Lung (tissue), 11 donors: ENCODE measurements at regions not wholly inside any gene's neighbourhood (a gene's known extent, or its start where the extent isn't known, plus 50 kb on each side); places are given as distances from the start of the nearest gene placed in this dataset.

Experiments used
- ATAC-seq: fragments of 200-7000 bp; cut with Tn5 transposase; one replicate; pipeline ENCODE4 v1.9.1; 2020; ENCODE audit warnings: moderate number of reproducible peaks; ENCODE audit not compliant: insufficient read depth, low FRiP score
- DNase-seq, 3 donors: peaks; one replicate each; pipeline ENCODE4 v3.0.0-alpha.2; 2013 to 2017
- H3K27ac ChIP-seq, 2 donors: one replicate each; pipeline ENCODE4 v1.5.1; 2013; ENCODE audit warnings: mild to moderate bottlenecking in 2 of 2, moderate library complexity in 2 of 2, control low read depth in 1 of 2, inconsistent platforms in 1 of 2, low read depth in 1 of 2, low read length in 1 of 2
- H3K27me3 ChIP-seq, 3 donors: one replicate each; pipeline ENCODE4 v1.5.1; 2013; ENCODE audit warnings: low read length in 2 of 3; ENCODE audit not compliant: control insufficient read depth in 3 of 3, insufficient read depth in 3 of 3
- H3K36me3 ChIP-seq, 4 donors: one replicate each; pipeline ENCODE4 v1.5.1; 2013; ENCODE audit warnings: low read length in 4 of 4, mild to moderate bottlenecking in 1 of 4, moderate library complexity in 1 of 4; ENCODE audit not compliant: control insufficient read depth in 4 of 4, insufficient read depth in 4 of 4
- H3K4me1 ChIP-seq, 5 donors: one replicate each; pipeline ENCODE4 v1.5.1; 2013; ENCODE audit warnings: low read length in 5 of 5, mild to moderate bottlenecking in 2 of 5, moderate library complexity in 1 of 5; ENCODE audit not compliant: control insufficient read depth in 5 of 5, insufficient read depth in 5 of 5
- H3K4me3 ChIP-seq: one replicate; pipeline ENCODE4 v1.5.1; 2013; ENCODE audit warnings: mild to moderate bottlenecking, control low read depth, moderate library complexity
- H3K9ac ChIP-seq, 2 donors: one replicate each; pipeline ENCODE4 v1.5.1; 2013; ENCODE audit warnings: low read length in 2 of 2, control low read depth in 1 of 2; ENCODE audit not compliant: insufficient read depth in 1 of 2
- H3K9me3 ChIP-seq, 4 donors: one replicate each; pipeline ENCODE4 v1.5.1; 2013; ENCODE audit warnings: low read length in 3 of 4, mild to moderate bottlenecking in 1 of 4, moderate library complexity in 1 of 4; ENCODE audit not compliant: control insufficient read depth in 4 of 4, insufficient read depth in 3 of 4
- WGBS, 2 donors: extraction: QIAGEN DNeasy Blood & Tissue Kit; methylation state at CpG; one replicate each; pipeline ENCODE4 v1.1.7; 2013; 5-methylcytosine and 5-hydroxymethylcytosine counted together
- TF ChIP-seq, protein P1 (sequence below): IDR thresholded peaks from 2 replicates; pipeline ENCODE4 v1.5.1; 2012; ENCODE audit warnings: mild to moderate bottlenecking; ENCODE audit errors: control extremely low read depth, extremely low read depth
- donor health status: control.
- donor health status: control.
- donor health status: Bipolar disorder and iron deficiency.
- donor health status: healthy.
- donor health status: DM: yes; HTN: yes; CAD: no.

- H3K27me3 ChIP-seq, result peaks cover 0 to 4% (median 0%) of the 10 kb centered on the region in 3 donors
- H3K4me3 ChIP-seq, result no peak overlapping the region
- TF ChIP-seq, protein P1, sequence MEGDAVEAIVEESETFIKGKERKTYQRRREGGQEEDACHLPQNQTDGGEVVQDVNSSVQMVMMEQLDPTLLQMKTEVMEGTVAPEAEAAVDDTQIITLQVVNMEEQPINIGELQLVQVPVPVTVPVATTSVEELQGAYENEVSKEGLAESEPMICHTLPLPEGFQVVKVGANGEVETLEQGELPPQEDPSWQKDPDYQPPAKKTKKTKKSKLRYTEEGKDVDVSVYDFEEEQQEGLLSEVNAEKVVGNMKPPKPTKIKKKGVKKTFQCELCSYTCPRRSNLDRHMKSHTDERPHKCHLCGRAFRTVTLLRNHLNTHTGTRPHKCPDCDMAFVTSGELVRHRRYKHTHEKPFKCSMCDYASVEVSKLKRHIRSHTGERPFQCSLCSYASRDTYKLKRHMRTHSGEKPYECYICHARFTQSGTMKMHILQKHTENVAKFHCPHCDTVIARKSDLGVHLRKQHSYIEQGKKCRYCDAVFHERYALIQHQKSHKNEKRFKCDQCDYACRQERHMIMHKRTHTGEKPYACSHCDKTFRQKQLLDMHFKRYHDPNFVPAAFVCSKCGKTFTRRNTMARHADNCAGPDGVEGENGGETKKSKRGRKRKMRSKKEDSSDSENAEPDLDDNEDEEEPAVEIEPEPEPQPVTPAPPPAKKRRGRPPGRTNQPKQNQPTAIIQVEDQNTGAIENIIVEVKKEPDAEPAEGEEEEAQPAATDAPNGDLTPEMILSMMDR, result no peak
- DNase-seq, result no peak
- H3K36me3 ChIP-seq, result no peaks in the 10 kb centered on the region
- WGBS, 2 donors, result 32 to 35% methylated on average over 2 of the region's 2 CpGs
- H3K9me3 ChIP-seq, result no peaks in the 10 kb centered on the region
- ATAC-seq, result no peak
- H3K4me1 ChIP-seq, result no peaks in the 10 kb centered on the region
- no peak overlapping the region for H3K27ac ChIP-seq
- H3K9ac ChIP-seq, result no peak overlapping the region
Measured at GRCh38 chr5:162289489-162289888, 221.9 kb downstream of the GABRG2 start.

- no peaks in the 10 kb centered on the region for H3K9me3 ChIP-seq
- H3K27me3 ChIP-seq, result no peaks in the 10 kb centered on the region
- no peak overlapping the region for H3K4me3 ChIP-seq
- no peak overlapping the region for H3K9ac ChIP-seq
- ATAC-seq (no peak), DNase-seq (no peak)
- no peaks in the 10 kb centered on the region for H3K36me3 ChIP-seq
- WGBS, 2 donors, result 78 to 85% methylated on average over 2 of the region's 2 CpGs
- H3K4me1 ChIP-seq, result peaks cover 0 to 5% (median 0%) of the 10 kb centered on the region in 5 donors
- TF ChIP-seq, protein P1, result no peak
- no peak overlapping the region for H3K27ac ChIP-seq
Measured at GRCh38 chr5:162299793-162300192, 232.2 kb downstream of the GABRG2 start.

DNA sequence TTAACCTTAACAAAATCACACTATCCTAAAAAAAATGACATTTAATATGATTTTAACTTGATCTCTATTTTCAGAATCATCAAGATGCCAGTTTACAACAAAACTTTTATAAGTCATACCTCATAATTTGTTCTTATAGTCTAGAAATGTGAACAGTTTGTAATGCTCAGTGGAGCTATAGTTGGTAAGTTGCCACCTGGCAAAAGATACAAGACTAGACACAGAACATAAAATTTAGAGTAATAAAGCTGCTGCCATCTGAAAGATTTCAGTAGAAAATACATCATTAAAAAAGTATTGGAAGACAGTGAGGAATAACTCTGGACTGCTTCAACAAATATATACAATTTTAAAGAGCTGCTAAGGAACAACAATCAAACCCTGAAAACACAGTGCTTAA is 233.8 kb downstream of the GABRG2 start:
- Histone ChIP-seq H3K27me3 (no peaks in the 10 kb centered on the region), H3K9me3 (no peaks in the 10 kb centered on the region), H3K4me3 (no peak overlapping the region), H3K4me1 (peaks cover 0 to 5% (median 0%) of the 10 kb centered on the region in 5 donors), H3K36me3 (no peaks in the 10 kb centered on the region), H3K27ac (no peak overlapping the region), H3K9ac (no peak overlapping the region)
- DNase-seq, result peak in 2 of 3 donors; percentile 8 to 51
- TF ChIP-seq, protein P1, result no peak
- ATAC-seq, result no peak

DNA sequence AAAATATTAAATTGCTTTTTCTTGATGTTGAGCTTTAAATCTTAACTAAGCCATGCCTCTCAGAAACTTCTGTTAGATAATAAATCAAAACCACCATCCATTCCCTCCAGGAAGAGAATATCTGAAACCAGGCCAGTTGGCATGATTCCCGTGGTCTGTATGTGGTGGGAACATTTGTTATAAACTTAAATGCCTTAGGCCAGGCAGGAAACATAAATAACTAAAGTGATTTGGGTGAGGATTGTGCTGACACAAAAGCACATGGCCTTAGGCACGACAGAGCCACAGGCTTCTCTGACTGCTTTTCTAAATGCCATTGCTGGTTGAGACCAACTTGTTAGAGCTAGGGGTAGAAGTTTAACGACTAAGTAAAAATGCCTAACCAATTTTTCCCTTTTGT is 255.9 kb downstream of the GABRG2 start:
- no peak overlapping the region for H3K9ac ChIP-seq
- DNase-seq, result peak; percentile 70 to 85 (median 74)
- peaks cover 0 to 7% (median 2%) of the 10 kb centered on the region in 4 donors for H3K9me3 ChIP-seq
- TF ChIP-seq, protein P1, result no peak
- WGBS, 2 donors, result 23 to 24% methylated on average over 3 of the region's 3 CpGs
- peaks cover 0 to 31% (median 0%) of the 10 kb centered on the region in 5 donors for H3K4me1 ChIP-seq
- H3K27ac ChIP-seq, result no peak overlapping the region
- ATAC-seq, result no peak
- H3K4me3 ChIP-seq, result no peak overlapping the region
- H3K36me3 ChIP-seq, result no peaks in the 10 kb centered on the region
- no peaks in the 10 kb centered on the region for H3K27me3 ChIP-seq
